ENCODE measurements at regions not wholly inside any gene's neighbourhood (a gene's known extent, or its start where the extent isn't known, plus 50 kb on each side); places are given as distances from the start of the nearest gene placed in this dataset.

DNA sequence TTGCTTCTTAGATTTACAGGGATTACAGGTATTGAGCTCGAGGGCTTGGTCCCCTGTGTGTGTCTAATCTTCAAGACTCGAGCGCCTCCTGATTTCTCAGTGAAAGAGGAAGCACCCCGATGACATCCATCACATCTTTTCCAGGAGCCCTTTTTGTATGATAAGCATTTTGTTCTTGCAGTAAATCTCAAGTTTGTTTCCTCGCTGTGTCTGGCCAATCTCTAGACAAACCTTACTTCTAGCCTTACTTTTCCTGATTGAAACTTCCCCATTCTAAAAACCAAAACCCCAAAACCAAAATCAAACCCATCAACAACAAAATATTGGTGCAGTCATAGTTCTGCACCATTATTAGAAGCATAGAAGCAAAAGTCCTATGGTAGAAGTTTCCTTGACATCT, 286.0 kb downstream of the NFKBIZ start:
- H3K9ac ChIP-seq (ENCODE audit: low read length), result no peak overlapping the region
- H4K20me1 ChIP-seq (ENCODE audit: insufficient read depth), result no peaks in the 10 kb centered on the region
- no peaks in the 10 kb centered on the region for H3K27me3 ChIP-seq (ENCODE audit: insufficient read depth, low read depth, low read length)
- no peak overlapping the region for H2AFZ ChIP-seq (ENCODE audit: low read depth, low read length)
- H3K9me2 ChIP-seq (ENCODE audit: insufficient read depth, low read length), result no peaks in the 10 kb centered on the region
- no peak overlapping the region for H3K27ac ChIP-seq (ENCODE audit: low read length)
- no peak overlapping the region for H3K4me2 ChIP-seq (ENCODE audit: low read length)
- no peak for TF ChIP-seq POLR2AphosphoS5 (IDR thresholded peaks at IDR 0.05)
- H3K9me3 ChIP-seq (ENCODE audit: low read length), result no peaks in the 10 kb centered on the region
- no peaks in the 10 kb centered on the region for H3F3A ChIP-seq (ENCODE audit: insufficient read depth, low read length, poor library complexity, severe bottlenecking)
- H3K79me2 ChIP-seq (replicated peaks; ENCODE audit: insufficient read depth, low read length), result no peaks in the 10 kb centered on the region
- no peaks in the 10 kb centered on the region for H3K36me3 ChIP-seq (ENCODE audit: insufficient read depth, low read length)
- no peak overlapping the region for H3K4me3 ChIP-seq (ENCODE audit: low read length)

DNA sequence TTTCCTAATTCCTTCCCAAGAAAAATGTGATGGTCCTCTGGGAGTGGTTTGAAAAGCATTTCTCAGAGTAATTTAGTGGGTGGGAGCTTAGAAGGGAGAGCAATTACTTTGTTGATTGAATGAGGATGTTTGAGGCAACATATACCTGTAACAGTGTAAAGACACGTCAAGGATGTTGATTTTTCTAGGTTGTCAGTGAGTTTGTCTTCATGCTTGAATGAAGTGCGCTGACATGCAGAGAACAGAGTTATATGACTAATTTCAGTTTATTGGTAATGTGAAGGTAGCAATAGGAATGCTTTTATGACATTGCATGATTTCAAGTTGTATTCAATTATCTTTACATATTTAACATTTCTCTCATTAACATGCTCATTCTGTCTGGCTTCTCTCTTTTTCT, 286.9 kb downstream of the NFKBIZ start:
- no peaks in the 10 kb centered on the region for H3K79me2 ChIP-seq (replicated peaks; ENCODE audit: insufficient read depth, low read length)
- no peaks in the 10 kb centered on the region for H3K27me3 ChIP-seq (ENCODE audit: insufficient read depth, low read depth, low read length)
- H3K9ac ChIP-seq (ENCODE audit: low read length), result no peak overlapping the region
- H3K9me3 ChIP-seq (ENCODE audit: low read length), result no peaks in the 10 kb centered on the region
- no peaks in the 10 kb centered on the region for H3K36me3 ChIP-seq (ENCODE audit: insufficient read depth, low read length)
- H4K20me1 ChIP-seq (ENCODE audit: insufficient read depth), result no peaks in the 10 kb centered on the region
- H3K9me2 ChIP-seq (ENCODE audit: insufficient read depth, low read length), result no peaks in the 10 kb centered on the region
- no peak overlapping the region for H3K27ac ChIP-seq (ENCODE audit: low read length)
- TF ChIP-seq POLR2AphosphoS5 (IDR thresholded peaks at IDR 0.05), result peak; percentile 60
- TF ChIP-seq EP300 (conservative IDR thresholded peaks at IDR 0.05; ENCODE audit: poor library complexity, severe bottlenecking), result peak; percentile 71
- TF ChIP-seq, protein P1, sequence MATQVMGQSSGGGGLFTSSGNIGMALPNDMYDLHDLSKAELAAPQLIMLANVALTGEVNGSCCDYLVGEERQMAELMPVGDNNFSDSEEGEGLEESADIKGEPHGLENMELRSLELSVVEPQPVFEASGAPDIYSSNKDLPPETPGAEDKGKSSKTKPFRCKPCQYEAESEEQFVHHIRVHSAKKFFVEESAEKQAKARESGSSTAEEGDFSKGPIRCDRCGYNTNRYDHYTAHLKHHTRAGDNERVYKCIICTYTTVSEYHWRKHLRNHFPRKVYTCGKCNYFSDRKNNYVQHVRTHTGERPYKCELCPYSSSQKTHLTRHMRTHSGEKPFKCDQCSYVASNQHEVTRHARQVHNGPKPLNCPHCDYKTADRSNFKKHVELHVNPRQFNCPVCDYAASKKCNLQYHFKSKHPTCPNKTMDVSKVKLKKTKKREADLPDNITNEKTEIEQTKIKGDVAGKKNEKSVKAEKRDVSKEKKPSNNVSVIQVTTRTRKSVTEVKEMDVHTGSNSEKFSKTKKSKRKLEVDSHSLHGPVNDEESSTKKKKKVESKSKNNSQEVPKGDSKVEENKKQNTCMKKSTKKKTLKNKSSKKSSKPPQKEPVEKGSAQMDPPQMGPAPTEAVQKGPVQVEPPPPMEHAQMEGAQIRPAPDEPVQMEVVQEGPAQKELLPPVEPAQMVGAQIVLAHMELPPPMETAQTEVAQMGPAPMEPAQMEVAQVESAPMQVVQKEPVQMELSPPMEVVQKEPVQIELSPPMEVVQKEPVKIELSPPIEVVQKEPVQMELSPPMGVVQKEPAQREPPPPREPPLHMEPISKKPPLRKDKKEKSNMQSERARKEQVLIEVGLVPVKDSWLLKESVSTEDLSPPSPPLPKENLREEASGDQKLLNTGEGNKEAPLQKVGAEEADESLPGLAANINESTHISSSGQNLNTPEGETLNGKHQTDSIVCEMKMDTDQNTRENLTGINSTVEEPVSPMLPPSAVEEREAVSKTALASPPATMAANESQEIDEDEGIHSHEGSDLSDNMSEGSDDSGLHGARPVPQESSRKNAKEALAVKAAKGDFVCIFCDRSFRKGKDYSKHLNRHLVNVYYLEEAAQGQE (IDR thresholded peaks at IDR 0.05; ENCODE audit: borderline replicate concordance), result no peak
- no peak for TF ChIP-seq SMC3 (conservative IDR thresholded peaks at IDR 0.05; ENCODE audit: poor library complexity)
- H3F3A ChIP-seq (ENCODE audit: insufficient read depth, low read length, poor library complexity, severe bottlenecking), result no peaks in the 10 kb centered on the region
- no peak overlapping the region for H3K4me2 ChIP-seq (ENCODE audit: low read length)
- no peak overlapping the region for H2AFZ ChIP-seq (ENCODE audit: low read depth, low read length)
- no peak overlapping the region for H3K4me3 ChIP-seq (ENCODE audit: low read length)

DNA sequence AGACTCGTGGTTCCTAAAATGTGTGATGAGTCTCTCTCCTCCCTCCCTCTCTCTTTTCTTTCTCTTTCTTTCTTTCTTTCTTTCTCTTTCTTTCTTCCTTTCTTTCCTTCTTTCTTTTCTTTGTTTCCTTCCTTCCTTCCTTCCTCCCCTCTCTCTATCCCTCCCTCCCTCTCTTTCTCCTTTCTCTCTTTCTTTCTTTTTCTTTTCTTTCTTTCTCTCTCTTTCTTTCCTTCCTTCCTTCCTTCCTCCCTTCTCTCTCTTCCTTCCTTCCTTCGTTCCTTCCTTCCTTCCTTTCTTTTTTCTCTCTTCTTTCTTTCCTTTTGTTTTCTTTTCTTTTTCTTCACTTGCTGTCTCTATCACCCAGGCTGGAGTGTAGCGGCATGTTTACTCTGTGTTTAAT, 290.8 kb downstream of the NFKBIZ start:
- no peaks in the 10 kb centered on the region for H3K9me2 ChIP-seq (ENCODE audit: insufficient read depth, low read length)
- H3F3A ChIP-seq (ENCODE audit: insufficient read depth, low read length, poor library complexity, severe bottlenecking), result no peaks in the 10 kb centered on the region
- H2AFZ ChIP-seq (ENCODE audit: low read depth, low read length), result no peak overlapping the region
- no peak for TF ChIP-seq TAF1 (IDR thresholded peaks at IDR 0.05; ENCODE audit: low read depth)
- TF ChIP-seq POLR2AphosphoS5 (IDR thresholded peaks at IDR 0.05), result no peak
- TF ChIP-seq EZH2 (IDR thresholded peaks at IDR 0.05; ENCODE audit: borderline replicate concordance, insufficient read depth, low read length, poor library complexity, severe bottlenecking), result no peak
- TF ChIP-seq, protein P2, sequence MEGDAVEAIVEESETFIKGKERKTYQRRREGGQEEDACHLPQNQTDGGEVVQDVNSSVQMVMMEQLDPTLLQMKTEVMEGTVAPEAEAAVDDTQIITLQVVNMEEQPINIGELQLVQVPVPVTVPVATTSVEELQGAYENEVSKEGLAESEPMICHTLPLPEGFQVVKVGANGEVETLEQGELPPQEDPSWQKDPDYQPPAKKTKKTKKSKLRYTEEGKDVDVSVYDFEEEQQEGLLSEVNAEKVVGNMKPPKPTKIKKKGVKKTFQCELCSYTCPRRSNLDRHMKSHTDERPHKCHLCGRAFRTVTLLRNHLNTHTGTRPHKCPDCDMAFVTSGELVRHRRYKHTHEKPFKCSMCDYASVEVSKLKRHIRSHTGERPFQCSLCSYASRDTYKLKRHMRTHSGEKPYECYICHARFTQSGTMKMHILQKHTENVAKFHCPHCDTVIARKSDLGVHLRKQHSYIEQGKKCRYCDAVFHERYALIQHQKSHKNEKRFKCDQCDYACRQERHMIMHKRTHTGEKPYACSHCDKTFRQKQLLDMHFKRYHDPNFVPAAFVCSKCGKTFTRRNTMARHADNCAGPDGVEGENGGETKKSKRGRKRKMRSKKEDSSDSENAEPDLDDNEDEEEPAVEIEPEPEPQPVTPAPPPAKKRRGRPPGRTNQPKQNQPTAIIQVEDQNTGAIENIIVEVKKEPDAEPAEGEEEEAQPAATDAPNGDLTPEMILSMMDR (IDR thresholded peaks at IDR 0.05; ENCODE audit: poor library complexity, severe bottlenecking), result no peak
- TF ChIP-seq, protein P1 (IDR thresholded peaks at IDR 0.05; ENCODE audit: borderline replicate concordance), result no peak
- TF ChIP-seq EP300 (conservative IDR thresholded peaks at IDR 0.05; ENCODE audit: poor library complexity, severe bottlenecking), result no peak
- no peaks in the 10 kb centered on the region for H3K79me2 ChIP-seq (replicated peaks; ENCODE audit: insufficient read depth, low read length)
- H3K36me3 ChIP-seq (ENCODE audit: insufficient read depth, low read length), result no peaks in the 10 kb centered on the region
- H3K27ac ChIP-seq (ENCODE audit: low read length), result no peak overlapping the region
- no peaks in the 10 kb centered on the region for H3K27me3 ChIP-seq (ENCODE audit: insufficient read depth, low read depth, low read length)
- no peak overlapping the region for H3K4me3 ChIP-seq (ENCODE audit: low read length)
- no peak overlapping the region for H3K9ac ChIP-seq (ENCODE audit: low read length)
- H4K20me1 ChIP-seq (ENCODE audit: insufficient read depth), result no peaks in the 10 kb centered on the region
- H3K9me3 ChIP-seq (ENCODE audit: low read length), result no peaks in the 10 kb centered on the region
- no peak overlapping the region for H3K4me2 ChIP-seq (ENCODE audit: low read length)
